Neural progenitor cell (in vitro differentiated cells): ENCODE measurements at regions not wholly inside any gene's neighbourhood (a gene's known extent, or its start where the extent isn't known, plus 50 kb on each side); places are given as distances from the start of the nearest gene placed in this dataset.

Source experiments
- DNase-seq: peaks from one replicate; pipeline ENCODE4 v3.0.0-alpha.2; 2016; ENCODE audit warnings: low spot score
- H2AFZ ChIP-seq: fragments of 200-600 bp; sonication (generic); replicated peaks from 2 replicates; pipeline ENCODE4 v1.6.1; 2016; ENCODE audit warnings: antibody characterized with exemption
- H3F3A ChIP-seq: fragments of 200-600 bp; sonication (generic); 2 replicates; pipeline ENCODE4 v1.6.1; 2016; ENCODE audit warnings: antibody characterized with exemption, low read depth
- H3K27ac ChIP-seq: fragments of 200-600 bp; sonication (generic); 2 replicates; pipeline ENCODE4 v1.5.1; 2016; ENCODE audit warnings: mild to moderate bottlenecking
- H3K27me3 ChIP-seq: fragments of 200-600 bp; sonication (generic); 2 replicates; pipeline ENCODE4 v1.6.1; 2016; ENCODE audit warnings: mild to moderate bottlenecking, moderate library complexity
- H3K36me3 ChIP-seq: fragments of 200-600 bp; sonication (generic); 2 replicates; pipeline ENCODE4 v1.5.1; 2016
- H3K4me1 ChIP-seq: fragments of 200-600 bp; sonication (generic); 2 replicates; pipeline ENCODE4 v1.6.1; 2016; ENCODE audit warnings: mixed run types
- H3K4me2 ChIP-seq: fragments of 200-600 bp; sonication (generic); 2 replicates; pipeline ENCODE4 v1.6.1; 2016
- H3K4me3 ChIP-seq: fragments of 200-600 bp; sonication (generic); 2 replicates; pipeline ENCODE4 v1.5.1; 2016
- H3K79me2 ChIP-seq: fragments of 200-600 bp; sonication (generic); 2 replicates; pipeline ENCODE4 v1.6.1; 2016; ENCODE audit warnings: low read depth
- H3K9ac ChIP-seq: fragments of 200-600 bp; sonication (generic); 2 replicates; pipeline ENCODE4 v1.6.1; 2016
- H3K9me3 ChIP-seq: fragments of 200-600 bp; sonication (generic); 2 replicates; pipeline ENCODE4 v1.5.1; 2016; ENCODE audit warnings: low read depth
- H4K20me1 ChIP-seq: fragments of 200-600 bp; sonication (generic); 2 replicates; pipeline ENCODE4 v1.6.1; 2016; ENCODE audit warnings: low read depth
- H3K27ac Mint-ChIP-seq: 3 replicates; pipeline ENCODE4 v1.8.0; 2021; ENCODE audit warnings: mixed read lengths
- H3K27me3 Mint-ChIP-seq: 2 replicates; pipeline ENCODE4 v1.8.0; 2022; ENCODE audit warnings: low read depth, mild to moderate bottlenecking, inconsistent platforms, moderate library complexity, mixed read lengths; ENCODE audit not compliant: insufficient read depth
- H3K36me3 Mint-ChIP-seq: 3 replicates; pipeline ENCODE4 v1.8.0; 2021; ENCODE audit warnings: mixed read lengths
- H3K4me1 Mint-ChIP-seq: 3 replicates; pipeline ENCODE4 v1.8.0; 2021; ENCODE audit warnings: mixed read lengths
- H3K4me3 Mint-ChIP-seq: 3 replicates; pipeline ENCODE4 v1.8.0; 2021; ENCODE audit warnings: mild to moderate bottlenecking, moderate library complexity, mixed read lengths
- H3K9me3 Mint-ChIP-seq: 3 replicates; pipeline ENCODE4 v1.8.0; 2020; ENCODE audit warnings: mixed read lengths
- CTCF ChIP-seq: fragments of 200-600 bp; sonication (generic); IDR thresholded peaks from 2 replicates; pipeline ENCODE4 v1.5.1; 2017; ENCODE audit warnings: antibody characterized with exemption, mild to moderate bottlenecking
- EZH2 ChIP-seq: fragments of 200-600 bp; sonication (generic); IDR thresholded peaks from 2 replicates; pipeline ENCODE4 v1.6.1; 2017; ENCODE audit warnings: antibody characterized with exemption, mild to moderate bottlenecking, moderate library complexity
- EZH2phosphoT487 ChIP-seq: fragments of 200-600 bp; sonication (generic); IDR thresholded peaks from 2 replicates; pipeline ENCODE4 v1.6.1; 2017; ENCODE audit warnings: antibody characterized with exemption

- Mint-ChIP-seq H3K4me1 (peaks cover 32% of the 10 kb centered on the region), H3K36me3 (no peaks in the 10 kb centered on the region), H3K27ac (no peak overlapping the region), H3K9me3 (peaks cover 2% of the 10 kb centered on the region), H3K27me3 (no peaks in the 10 kb centered on the region), H3K4me3 (no peak overlapping the region)
- Histone ChIP-seq H3K4me3 (no peak overlapping the region), H3K4me2 (no peak overlapping the region), H3K9me3 (no peaks in the 10 kb centered on the region), H3F3A (peaks cover 9% of the 10 kb centered on the region), H3K79me2 (no peaks in the 10 kb centered on the region), H2AFZ (no peak overlapping the region), H3K27ac (no peak overlapping the region), H3K9ac (no peak overlapping the region), H4K20me1 (no peaks in the 10 kb centered on the region), H3K4me1 (peaks cover 29% of the 10 kb centered on the region), H3K27me3 (no peaks in the 10 kb centered on the region), H3K36me3 (no peaks in the 10 kb centered on the region)
- no peak for DNase-seq
- no peak for TF ChIP-seq CTCF
- TF ChIP-seq EZH2phosphoT487: no peak
- no peak for TF ChIP-seq EZH2
These were observed 229.0 kb upstream of the TBL1XR1 start for GRCh38 chr3:177426106-177426877.

GRCh38 chr3:177426878-177427495, 229.7 kb upstream of the TBL1XR1 start:
- Mint-ChIP-seq H3K4me1 (peaks cover 36% of the 10 kb centered on the region), H3K27ac (no peak overlapping the region), H3K9me3 (peaks cover 1% of the 10 kb centered on the region), H3K36me3 (no peaks in the 10 kb centered on the region), H3K4me3 (no peak overlapping the region), H3K27me3 (no peaks in the 10 kb centered on the region)
- no peak overlapping the region for H2AFZ ChIP-seq
- no peaks in the 10 kb centered on the region for H3K27me3 ChIP-seq
- H3K9ac ChIP-seq: no peak overlapping the region
- peaks cover 36% of the 10 kb centered on the region for H3K4me1 ChIP-seq
- no peak overlapping the region for H3K27ac ChIP-seq
- no peak for DNase-seq
- H3K4me3 ChIP-seq: no peak overlapping the region
- H3K4me2 ChIP-seq: no peak overlapping the region
- no peaks in the 10 kb centered on the region for H3K79me2 ChIP-seq
- no peaks in the 10 kb centered on the region for H3K36me3 ChIP-seq
- no peaks in the 10 kb centered on the region for H4K20me1 ChIP-seq
- H3K9me3 ChIP-seq: no peaks in the 10 kb centered on the region
- TF ChIP-seq EZH2: no peak
- no peak for TF ChIP-seq EZH2phosphoT487
- no peak for TF ChIP-seq CTCF
- H3F3A ChIP-seq: peaks cover 10% of the 10 kb centered on the region

- TF ChIP-seq EZH2 (no peak), CTCF (no peak), EZH2phosphoT487 (no peak)
- Histone ChIP-seq H3K4me2 (no peak overlapping the region), H3K27me3 (no peaks in the 10 kb centered on the region), H4K20me1 (no peaks in the 10 kb centered on the region), H3K4me1 (peaks cover 40% of the 10 kb centered on the region), H3K79me2 (no peaks in the 10 kb centered on the region), H3K36me3 (no peaks in the 10 kb centered on the region), H3K4me3 (no peak overlapping the region), H2AFZ (no peak overlapping the region), H3F3A (peaks cover 10% of the 10 kb centered on the region), H3K27ac (no peak overlapping the region), H3K9ac (no peak overlapping the region), H3K9me3 (no peaks in the 10 kb centered on the region)
- no peaks in the 10 kb centered on the region for H3K36me3 Mint-ChIP-seq
- H3K4me1 Mint-ChIP-seq: peaks cover 40% of the 10 kb centered on the region
- no peak overlapping the region for H3K4me3 Mint-ChIP-seq
- no peak overlapping the region for H3K27ac Mint-ChIP-seq
- no peaks in the 10 kb centered on the region for H3K9me3 Mint-ChIP-seq
- DNase-seq: no peak
- no peaks in the 10 kb centered on the region for H3K27me3 Mint-ChIP-seq
These were observed 230.3 kb upstream of the TBL1XR1 start for GRCh38 chr3:177427540-177427939.
